NCI-H82 treated with DMSO at 0.1 percent for 48 hours (cell line): ENCODE measurements at regions not wholly inside any gene's neighbourhood (a gene's known extent, or its start where the extent isn't known, plus 50 kb on each side); places are given as distances from the start of the nearest gene placed in this dataset.

Experiments used
- DNase-seq: peaks from one replicate; lab custom pipeline; 2025; ENCODE audit not compliant: unreplicated experiment; lab: John Stamatoyannopoulos, UW

DNA sequence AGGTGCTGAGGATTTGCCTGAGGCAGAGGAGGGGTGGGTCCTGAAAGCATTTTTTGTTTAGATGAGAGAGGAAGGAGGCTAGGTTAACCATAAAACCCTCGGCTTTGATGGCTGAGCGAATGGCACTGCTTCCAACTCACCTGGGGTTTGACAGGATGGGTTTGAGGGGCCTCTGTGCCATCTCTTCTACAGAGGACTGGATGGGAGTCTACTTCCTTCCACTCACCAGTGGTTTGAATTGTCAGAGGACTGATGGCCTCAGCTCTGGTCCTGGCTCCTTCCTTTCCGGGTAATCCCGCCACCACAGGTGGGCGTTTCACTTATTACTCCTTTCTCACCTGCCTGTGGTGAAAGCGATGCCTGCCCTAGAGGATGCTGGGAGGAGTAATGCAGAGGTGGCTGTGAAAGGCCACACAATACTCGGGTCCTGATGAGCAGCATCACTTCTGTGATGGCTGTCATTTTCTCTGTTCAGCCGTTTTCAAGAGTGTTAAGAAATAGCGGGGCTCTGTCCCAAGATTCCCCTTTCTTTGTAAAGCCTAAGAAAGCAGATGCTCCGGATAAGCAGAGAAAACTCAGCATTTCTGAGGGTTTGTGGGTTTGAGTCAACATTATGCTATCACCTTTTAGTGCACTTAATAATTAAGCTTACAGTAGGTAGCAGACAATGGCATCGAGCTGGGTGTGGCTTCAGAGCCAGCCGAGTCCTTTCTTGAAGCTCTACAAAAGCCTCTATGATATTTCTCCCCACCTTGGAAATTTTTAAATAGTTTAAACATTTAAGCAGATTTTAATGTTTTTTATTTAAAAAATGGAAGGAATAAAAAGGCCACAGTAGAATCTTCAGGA is 220.7 kb downstream of the HLX start:
- no peak for DNase-seq

DNA sequence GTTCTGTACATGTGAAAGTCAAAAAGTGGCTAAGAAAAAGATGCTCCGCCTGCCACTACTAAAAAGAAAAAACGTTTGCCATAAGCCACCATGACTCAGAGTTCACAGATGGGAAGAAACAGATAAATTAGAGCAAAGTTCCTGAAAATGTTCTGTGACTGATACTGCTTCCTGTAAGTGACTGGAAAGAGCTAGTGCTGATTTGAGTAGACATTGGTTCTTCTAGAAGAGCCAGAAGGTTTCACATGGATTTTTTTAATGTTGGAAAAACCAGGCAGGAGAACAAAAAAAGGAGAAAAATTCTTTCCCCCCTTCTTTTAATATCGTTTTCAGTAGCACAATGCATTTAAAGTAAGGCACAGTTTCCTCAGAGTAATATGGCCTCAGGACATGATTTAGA is 221.4 kb downstream of the HLX start:
- no peak for DNase-seq

DNA sequence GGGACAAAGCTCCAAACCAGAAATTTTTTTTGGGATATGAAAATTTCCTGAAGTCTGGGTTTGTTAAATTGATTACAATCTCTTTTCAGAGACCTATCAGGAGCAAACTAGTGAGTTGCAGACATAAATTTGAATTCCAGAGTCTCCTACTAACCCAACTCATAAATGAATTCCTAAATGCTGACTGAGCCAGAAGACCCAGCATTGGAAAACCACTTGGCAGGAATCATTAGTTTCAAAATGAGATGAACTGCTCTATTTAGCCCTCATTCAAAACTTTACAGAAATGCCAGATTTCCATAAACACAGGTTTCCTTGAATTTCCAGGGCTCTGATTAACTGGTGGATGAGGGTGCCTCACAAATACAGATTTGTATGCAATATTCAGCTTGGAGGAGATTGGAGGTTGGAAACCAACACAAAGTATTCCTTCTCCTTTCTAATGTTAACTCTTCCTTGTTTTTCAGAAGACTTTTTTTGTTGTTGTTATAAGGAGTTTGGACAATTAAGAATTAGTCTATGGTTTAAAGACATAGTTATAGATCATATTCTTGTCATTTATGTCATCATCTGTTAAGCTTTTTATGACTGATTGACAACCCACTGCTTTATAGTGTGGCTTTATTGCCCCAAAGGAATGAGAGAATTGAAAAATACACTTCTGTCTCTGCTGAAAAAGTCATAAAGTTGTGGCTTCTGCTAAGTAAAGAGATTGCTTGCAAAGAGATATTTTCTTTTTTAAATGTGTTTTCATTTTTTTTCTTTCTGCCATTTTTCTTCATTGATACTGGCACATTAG is 222.8 kb downstream of the HLX start:
- no peak for DNase-seq

- no peak for DNase-seq
Observed at GRCh38 chr1:221104596-221104995, 225.4 kb downstream of the HLX start.

DNA sequence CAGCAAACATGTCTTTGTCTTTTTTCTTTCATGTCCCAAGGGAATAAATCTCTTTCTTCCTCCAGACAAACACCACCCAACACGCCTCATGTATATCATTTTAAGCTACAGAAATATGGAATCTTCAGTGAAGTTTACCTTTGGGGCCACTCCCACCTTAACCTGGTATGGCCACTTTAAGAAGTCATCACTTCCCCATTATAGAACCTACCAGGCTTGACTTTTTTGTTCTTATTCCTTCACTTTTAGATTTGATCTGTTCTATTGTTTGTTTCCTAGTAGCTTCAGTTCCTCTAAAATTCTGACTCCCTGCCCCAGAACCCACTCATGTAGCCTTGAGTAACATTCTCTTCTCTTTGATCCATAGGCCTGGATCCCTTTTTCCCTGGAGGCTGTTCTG is 226.3 kb downstream of the HLX start:
- no peak for DNase-seq

GRCh38 chr1:221106616-221107015 is 227.4 kb downstream of the HLX start:
- no peak for DNase-seq

GRCh38 chr1:221109930-221110329 is 230.7 kb downstream of the HLX start:
- DNase-seq: no peak

DNA sequence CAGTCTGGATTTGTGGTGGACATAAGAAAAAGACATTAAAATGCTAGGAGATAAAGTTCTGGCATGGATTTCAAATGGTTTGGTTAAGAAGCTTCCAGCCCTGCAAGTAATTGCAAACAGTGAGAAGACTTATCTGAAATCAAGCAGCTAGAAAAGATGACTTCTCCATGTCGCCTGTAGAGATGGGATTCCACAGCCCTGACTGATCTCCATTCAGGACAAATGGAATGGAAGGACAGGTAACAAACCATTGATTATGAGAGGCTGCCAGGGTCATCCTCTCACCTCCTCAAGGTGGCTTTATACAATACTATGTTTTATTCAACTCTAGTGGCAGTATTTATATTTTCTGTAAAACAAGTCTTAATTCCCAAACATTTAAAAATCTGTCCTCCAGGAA is 237.9 kb downstream of the HLX start:
- no peak for DNase-seq

DNA sequence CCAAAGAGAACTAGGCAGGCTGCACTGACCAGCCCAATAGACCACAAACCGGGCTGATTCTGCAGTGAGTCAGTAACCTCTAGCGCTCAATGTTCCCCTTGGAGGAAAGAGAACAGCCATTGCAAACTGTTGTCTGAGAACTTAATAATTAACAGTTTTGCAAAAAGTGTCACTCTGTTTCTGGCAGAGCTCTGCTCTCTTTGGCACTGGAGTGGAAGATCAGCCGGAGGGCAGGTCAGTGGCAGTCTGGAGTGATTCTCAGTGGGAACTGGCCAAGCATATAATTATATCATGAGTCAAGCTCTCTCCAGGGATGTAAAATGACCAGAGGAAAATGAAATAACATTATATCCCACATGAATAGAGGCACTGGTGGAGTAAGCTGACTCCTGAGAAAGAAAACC is 238.3 kb downstream of the HLX start:
- DNase-seq: no peak

- DNase-seq: no peak
Observed at GRCh38 chr1:221118176-221118937, 239.1 kb downstream of the HLX start.

GRCh38 chr1:221118938-221119320 is 239.7 kb downstream of the HLX start:
- DNase-seq: no peak

DNA sequence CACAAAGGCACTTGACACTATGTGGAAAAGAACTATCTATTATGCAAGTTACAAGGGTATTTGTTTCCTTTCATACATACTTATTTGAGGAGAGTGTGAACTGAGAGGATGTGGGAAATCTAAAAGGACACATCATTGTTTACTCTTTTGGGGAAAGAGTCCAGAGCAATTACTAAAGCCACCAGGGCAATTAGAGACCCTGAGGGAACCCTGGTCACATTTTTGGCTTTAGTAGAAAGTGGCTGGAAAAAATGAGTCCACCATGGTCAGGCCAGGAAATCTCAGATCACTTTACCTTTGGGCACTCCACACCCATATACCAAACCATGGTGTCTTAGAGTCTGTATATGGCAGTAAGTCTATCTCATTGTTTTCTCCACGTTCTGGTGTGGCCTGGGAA is 243.3 kb downstream of the HLX start:
- DNase-seq: no peak

GRCh38 chr1:221125976-221126375 is 246.7 kb downstream of the HLX start:
- no peak for DNase-seq

DNA sequence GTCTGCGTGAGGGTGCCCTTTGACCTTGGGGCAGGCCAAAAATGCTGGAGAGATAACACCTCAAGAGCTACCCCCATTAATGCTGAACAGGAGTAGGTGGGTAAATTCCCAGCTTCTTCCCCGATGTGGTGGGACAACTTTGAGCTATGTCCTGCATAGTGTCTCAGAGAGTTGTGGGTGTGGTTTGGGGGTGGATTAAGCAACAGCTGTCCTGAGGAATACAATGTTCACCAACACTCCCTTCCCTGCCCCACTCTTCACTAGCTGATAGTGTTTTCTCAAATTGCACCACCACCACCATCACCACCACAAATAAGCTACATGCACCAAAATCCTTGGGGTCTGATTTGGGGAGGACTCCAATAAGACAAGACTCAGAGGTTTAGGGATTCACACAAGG is 258.4 kb downstream of the HLX start:
- no peak for DNase-seq

- DNase-seq: no peak
Observed at GRCh38 chr1:221138516-221138915, 259.3 kb downstream of the HLX start.

DNA sequence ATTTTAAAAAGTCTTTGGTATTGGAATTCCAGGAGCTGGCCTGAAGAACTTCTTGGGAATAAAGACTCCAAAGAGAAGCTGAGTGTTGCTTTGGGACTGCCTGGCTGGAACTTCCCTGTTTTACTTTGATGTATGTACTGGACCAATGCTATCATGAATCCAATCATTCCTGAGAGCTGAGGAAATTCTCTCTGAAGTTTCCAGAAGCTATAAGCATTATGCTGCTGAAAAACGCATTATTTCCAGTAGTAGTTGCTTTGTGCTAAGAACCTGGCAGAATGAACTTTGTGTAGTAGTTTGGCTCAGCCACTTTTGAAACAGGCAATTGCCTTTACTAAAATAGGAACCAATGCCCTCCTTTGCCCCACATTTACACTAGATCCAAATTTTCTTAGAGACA is 260.7 kb downstream of the HLX start:
- DNase-seq: no peak

DNA sequence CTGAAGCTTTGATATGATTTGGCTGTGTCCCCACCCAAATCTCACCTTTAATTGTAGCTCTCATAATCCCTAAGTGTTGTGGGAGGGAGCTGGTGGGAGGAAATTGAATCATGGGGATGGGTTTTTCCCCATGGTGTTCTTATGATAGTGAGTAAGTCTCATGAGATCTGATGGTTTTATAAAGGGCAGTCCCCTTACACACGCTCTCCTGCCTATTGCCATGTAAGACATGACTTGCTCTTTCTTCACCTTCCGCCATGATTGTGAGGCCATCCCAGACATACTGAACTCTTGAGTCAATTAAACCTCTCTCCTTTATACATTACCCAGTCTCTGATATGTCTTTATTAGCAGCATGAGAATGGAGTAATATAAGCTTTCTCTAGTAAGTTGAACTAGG is 261.9 kb downstream of the HLX start:
- DNase-seq: no peak

- no peak for DNase-seq
Observed at GRCh38 chr1:221141606-221142285, 262.5 kb downstream of the HLX start.

- no peak for DNase-seq
Observed at GRCh38 chr1:221148660-221149059, 269.4 kb downstream of the HLX start.

GRCh38 chr1:221149111-221149510 is 269.9 kb downstream of the HLX start:
- DNase-seq: no peak

GRCh38 chr1:221149555-221150075 is 270.4 kb downstream of the HLX start:
- DNase-seq: no peak
